OCI-LY7 (cell line): ENCODE measurements at regions not wholly inside any gene's neighbourhood (a gene's known extent, or its start where the extent isn't known, plus 50 kb on each side); places are given as distances from the start of the nearest gene placed in this dataset.
A peak's percentile ranks its signal among the peaks of the same experiment; 100 is the strongest.

Source experiments
- BruUV-seq: library from RNA; stranded (reverse); fragments of 400-500 nt; replicated peaks from 2 replicates; lab custom pipeline; 2021; lab: Mats Ljungman, UMichigan
- CTCF ChIA-PET: fragments of 300-600 bp; sonication (Branson Sonifier 250); formaldehyde crosslinking; loops from one replicate; lab custom pipeline; 2022; ENCODE audit warnings: antibody characterized with exemption; ENCODE audit not compliant: unreplicated experiment; lab: Charles Lee
- POLR2A ChIA-PET: fragments of 300-600 bp; sonication (Branson Sonifier 250); formaldehyde crosslinking; loops from one replicate; lab custom pipeline; 2022; ENCODE audit warnings: antibody characterized with exemption; lab: Charles Lee
- DNase-seq: peaks from one replicate; pipeline ENCODE4 v3.0.0-alpha.2; 2015; ENCODE audit warnings: low spot score
- H2AFZ ChIP-seq: fragments of 200-600 bp; sonication (generic), shearing (Covaris generic); 2 replicates; pipeline ENCODE4 v1.6.1; 2014; ENCODE audit warnings: mild to moderate bottlenecking, antibody characterized with exemption, low read length, moderate library complexity
- H3K27ac ChIP-seq: fragments of 200-600 bp; sonication (generic); 2 replicates; pipeline ENCODE4 v1.5.1; 2014; ENCODE audit warnings: mixed run types, low read depth, mild to moderate bottlenecking, moderate library complexity, low read length, inconsistent platforms; ENCODE audit not compliant: poor library complexity, severe bottlenecking
- H3K36me3 ChIP-seq: fragments of 200-600 bp; sonication (generic); 2 replicates; pipeline ENCODE4 v1.6.1; 2014; ENCODE audit warnings: mild to moderate bottlenecking, antibody characterized with exemption, low read length, moderate library complexity, mixed read lengths; ENCODE audit not compliant: insufficient read depth
- H3K4me1 ChIP-seq: fragments of 200-600 bp; sonication (generic); 2 replicates; pipeline ENCODE4 v1.5.1; 2014; ENCODE audit warnings: mild to moderate bottlenecking, low read length; ENCODE audit not compliant: insufficient read depth, poor library complexity, severe bottlenecking
- H3K4me2 ChIP-seq: fragments of 200-600 bp; sonication (generic); 2 replicates; pipeline ENCODE4 v1.6.1; 2014; ENCODE audit warnings: mild to moderate bottlenecking, low read length
- H3K4me3 ChIP-seq: fragments of 200-600 bp; sonication (generic); 2 replicates; pipeline ENCODE4 v1.5.1; 2014; ENCODE audit warnings: mild to moderate bottlenecking, low read depth, low read length; ENCODE audit not compliant: poor library complexity, severe bottlenecking
- H3K79me2 ChIP-seq: fragments of 200-600 bp; sonication (generic); 2 replicates; pipeline ENCODE4 v1.6.1; 2016; ENCODE audit warnings: low read depth, mild to moderate bottlenecking, low read length, moderate library complexity, mixed read lengths; ENCODE audit not compliant: insufficient read depth
- H3K9me2 ChIP-seq: fragments of 200-600 bp; sonication (generic); 2 replicates; pipeline ENCODE4 v1.6.1; 2016; ENCODE audit warnings: mild to moderate bottlenecking, low read length, mixed read lengths; ENCODE audit not compliant: insufficient read depth
- H3K9me3 ChIP-seq: fragments of 200-600 bp; sonication (generic); 2 replicates; pipeline ENCODE4 v1.6.1; 2014; ENCODE audit warnings: mild to moderate bottlenecking, mixed run types, low read length, mixed read lengths
- H4K20me1 ChIP-seq: fragments of 200-600 bp; sonication (generic); 2 replicates; pipeline ENCODE4 v1.6.1; 2014; ENCODE audit warnings: mild to moderate bottlenecking, antibody characterized with exemption, low read length, moderate library complexity, mixed read lengths; ENCODE audit not compliant: insufficient read depth
- EZH2phosphoT487 ChIP-seq: fragments of 200-600 bp; sonication (generic); IDR thresholded peaks from 2 replicates; pipeline ENCODE4 v1.6.1; 2018; ENCODE audit warnings: low read depth, borderline replicate concordance, mild to moderate bottlenecking, mixed run types, antibody characterized with exemption, low read length, moderate library complexity, mixed read lengths
- intact Hi-C: fragments of 100-400 bp; cut with micrococcal nuclease; formaldehyde crosslinking; loops from one replicate; pipeline ENCODE4 v1.10.0; 2022; ENCODE audit not compliant: unreplicated experiment
- TF ChIP-seq, protein P1 (sequence below): fragments of 200-600 bp; sonication (generic); conservative IDR thresholded peaks from 2 replicates; pipeline ENCODE4 v1.5.1; 2014; ENCODE audit warnings: mild to moderate bottlenecking, antibody characterized with exemption, low read length, moderate library complexity, mixed read lengths

DNA sequence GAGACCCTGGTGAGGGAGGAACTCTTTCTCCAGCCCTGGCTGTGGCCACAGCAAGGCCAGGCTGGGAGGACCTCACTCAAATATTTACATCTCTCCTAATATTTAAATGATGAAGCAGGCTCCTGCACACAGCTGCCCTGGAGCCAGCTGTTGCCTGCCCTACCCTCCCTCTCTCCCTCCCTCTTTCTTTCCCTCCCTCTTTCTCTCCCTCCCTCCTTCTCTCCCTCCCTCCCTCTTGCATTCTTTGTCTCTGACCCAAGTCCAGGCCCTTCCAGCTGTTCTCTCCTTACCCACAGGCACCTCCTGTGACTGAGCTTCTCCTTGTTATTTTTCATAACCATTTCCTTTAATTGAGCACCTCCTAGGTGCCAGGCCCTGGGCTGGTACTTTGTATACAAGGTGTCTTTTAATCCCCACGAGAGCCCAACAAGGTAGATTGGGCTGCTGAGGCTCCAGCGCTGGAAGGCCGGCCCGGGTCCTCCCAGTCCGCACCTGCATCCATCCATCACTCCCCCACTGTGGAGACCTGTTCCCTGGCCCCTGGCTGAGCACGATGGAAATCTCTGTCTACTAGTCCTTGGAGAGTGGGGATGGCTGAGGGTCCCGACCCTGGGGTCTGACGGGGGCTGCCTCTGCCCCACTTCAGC is 242.3 kb downstream of the SEC14L1 start:
- POLR2A ChIA-PET = no interaction called here
- no peaks in the 10 kb centered on the region for H3K9me2 ChIP-seq
- H3K9me3 ChIP-seq = no peaks in the 10 kb centered on the region
- no peak for TF ChIP-seq EZH2phosphoT487
- TF ChIP-seq, protein P1, sequence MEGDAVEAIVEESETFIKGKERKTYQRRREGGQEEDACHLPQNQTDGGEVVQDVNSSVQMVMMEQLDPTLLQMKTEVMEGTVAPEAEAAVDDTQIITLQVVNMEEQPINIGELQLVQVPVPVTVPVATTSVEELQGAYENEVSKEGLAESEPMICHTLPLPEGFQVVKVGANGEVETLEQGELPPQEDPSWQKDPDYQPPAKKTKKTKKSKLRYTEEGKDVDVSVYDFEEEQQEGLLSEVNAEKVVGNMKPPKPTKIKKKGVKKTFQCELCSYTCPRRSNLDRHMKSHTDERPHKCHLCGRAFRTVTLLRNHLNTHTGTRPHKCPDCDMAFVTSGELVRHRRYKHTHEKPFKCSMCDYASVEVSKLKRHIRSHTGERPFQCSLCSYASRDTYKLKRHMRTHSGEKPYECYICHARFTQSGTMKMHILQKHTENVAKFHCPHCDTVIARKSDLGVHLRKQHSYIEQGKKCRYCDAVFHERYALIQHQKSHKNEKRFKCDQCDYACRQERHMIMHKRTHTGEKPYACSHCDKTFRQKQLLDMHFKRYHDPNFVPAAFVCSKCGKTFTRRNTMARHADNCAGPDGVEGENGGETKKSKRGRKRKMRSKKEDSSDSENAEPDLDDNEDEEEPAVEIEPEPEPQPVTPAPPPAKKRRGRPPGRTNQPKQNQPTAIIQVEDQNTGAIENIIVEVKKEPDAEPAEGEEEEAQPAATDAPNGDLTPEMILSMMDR = no peak
- no peak overlapping the region for H2AFZ ChIP-seq
- peak overlapping the region; percentile 68 for H3K4me2 ChIP-seq
- no peaks in the 10 kb centered on the region for H3K36me3 ChIP-seq
- intact Hi-C loops = no loop called here
- BruUV-seq = no TSS peak
- peak; percentile 56 for DNase-seq
- peaks cover 34% of the 10 kb centered on the region for H3K4me1 ChIP-seq
- H3K79me2 ChIP-seq = no peaks in the 10 kb centered on the region
- CTCF ChIA-PET = interaction anchor here (0.6 kb wide), 3 partner anchors 9 to 448 kb away, joined by 3 to 4 read pairs (median 3); no protein-coding TSS in a partner anchor
- H3K4me3 ChIP-seq = peak overlapping the region; percentile 25
- no peaks in the 10 kb centered on the region for H4K20me1 ChIP-seq
- peak overlapping the region; percentile 62 for H3K27ac ChIP-seq

DNA sequence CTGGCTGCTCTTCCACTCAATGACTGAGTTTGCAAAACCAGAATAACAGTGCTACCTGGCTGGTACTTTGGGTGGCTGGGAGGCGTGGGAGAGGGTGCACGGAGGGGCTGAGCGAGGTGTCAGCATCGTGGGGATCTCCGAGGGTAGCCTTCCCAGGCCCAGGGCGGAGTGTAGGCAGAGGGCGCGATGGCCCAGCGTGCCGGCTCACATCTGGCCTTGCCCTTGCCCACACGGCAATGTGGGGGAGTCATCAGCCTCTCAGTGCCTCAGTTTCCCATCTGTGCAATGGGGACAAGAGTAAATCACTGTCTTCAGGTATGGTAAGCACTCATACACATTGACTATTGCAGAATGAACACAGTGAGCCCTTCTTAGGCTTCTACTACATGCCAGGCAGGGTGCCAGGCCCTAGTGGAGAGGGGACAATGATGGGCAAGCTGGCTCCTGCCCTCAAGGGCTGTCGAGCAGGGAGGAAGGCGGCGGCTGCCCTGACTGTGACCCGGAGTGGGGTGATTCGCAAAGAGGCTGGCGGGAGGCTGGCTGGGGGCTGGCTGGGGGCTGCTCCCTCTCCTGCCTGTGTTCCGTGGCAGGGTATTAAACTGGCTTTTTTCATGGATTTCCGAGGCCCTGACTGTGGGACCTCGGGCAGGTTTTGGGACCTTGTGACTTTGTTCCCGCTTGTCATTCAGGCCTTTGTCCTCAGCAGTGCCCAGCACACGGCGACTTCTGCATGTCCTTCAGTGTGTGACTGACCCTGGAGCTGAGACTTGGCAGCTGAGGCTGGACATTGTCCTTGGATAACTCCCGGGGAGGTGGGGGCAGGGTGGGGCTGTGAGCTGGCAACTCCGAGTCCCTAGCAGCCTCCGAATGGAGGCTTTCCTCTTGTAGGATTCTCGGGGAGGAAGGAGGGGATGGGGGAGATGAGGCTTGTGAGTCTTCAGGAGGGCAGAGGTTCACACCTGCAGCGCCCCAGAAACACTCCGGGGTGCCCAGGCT is 243.1 kb downstream of the SEC14L1 start:
- Histone ChIP-seq H3K79me2 (no peaks in the 10 kb centered on the region), H3K9me3 (no peaks in the 10 kb centered on the region)

More for the DNA sequence above, 243.1 kb downstream of the SEC14L1 start:
- Histone ChIP-seq H3K9me2 (no peaks in the 10 kb centered on the region), H3K4me3 (no peak overlapping the region), H2AFZ (no peak overlapping the region), H3K4me2 (0 out of 2 replicates have a peak overlapping the region, but pooled peaks have one; percentile 68), H3K4me1 (peaks cover 37% of the 10 kb centered on the region), H3K36me3 (no peaks in the 10 kb centered on the region), H3K27ac (no peak overlapping the region), H4K20me1 (no peaks in the 10 kb centered on the region)
- ChIA-PET CTCF (interaction anchor here (0.6 kb wide), 2 partner anchors 10 to 220 kb away, joined by 3 to 4 read pairs; no protein-coding TSS in a partner anchor), POLR2A (no interaction called here)
- DNase-seq = no peak
- BruUV-seq = no TSS peak
- TF ChIP-seq EZH2phosphoT487 = no peak
- TF ChIP-seq, protein P1 = no peak
- intact Hi-C loops = no loop called here
